ENCODE measurements at regions not wholly inside any gene's neighbourhood (a gene's known extent, or its start where the extent isn't known, plus 50 kb on each side); places are given as distances from the start of the nearest gene placed in this dataset.

DNA sequence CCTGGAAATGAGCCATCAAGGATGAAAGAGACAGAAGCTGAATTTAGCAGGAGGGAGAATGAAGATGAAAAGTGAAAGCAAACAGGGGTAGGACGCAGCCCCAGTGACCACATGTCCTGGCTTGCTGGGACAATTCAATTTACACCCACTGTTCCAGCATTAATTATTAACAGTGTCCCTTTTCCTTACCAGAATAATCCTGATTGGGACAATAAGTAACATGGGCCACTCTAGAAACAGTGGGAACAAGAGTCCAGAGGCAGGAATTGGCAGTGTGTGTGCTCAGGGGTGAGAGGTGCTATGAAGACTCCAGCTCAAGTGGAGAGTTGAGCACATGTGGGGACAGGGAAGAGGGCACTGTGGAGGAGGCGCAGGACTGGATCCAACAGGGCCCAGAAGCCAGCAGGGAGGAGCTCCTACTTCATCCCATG is 147.1 kb downstream of the C5orf15 start:
- DNase-seq (ENCODE audit: low read depth) = no peak
- in situ Hi-C loops (cut with HindIII; ENCODE audit: low pct_unique_long_range_greater_than_20kb, low sequenced_read_pairs) = no loop called here

DNA sequence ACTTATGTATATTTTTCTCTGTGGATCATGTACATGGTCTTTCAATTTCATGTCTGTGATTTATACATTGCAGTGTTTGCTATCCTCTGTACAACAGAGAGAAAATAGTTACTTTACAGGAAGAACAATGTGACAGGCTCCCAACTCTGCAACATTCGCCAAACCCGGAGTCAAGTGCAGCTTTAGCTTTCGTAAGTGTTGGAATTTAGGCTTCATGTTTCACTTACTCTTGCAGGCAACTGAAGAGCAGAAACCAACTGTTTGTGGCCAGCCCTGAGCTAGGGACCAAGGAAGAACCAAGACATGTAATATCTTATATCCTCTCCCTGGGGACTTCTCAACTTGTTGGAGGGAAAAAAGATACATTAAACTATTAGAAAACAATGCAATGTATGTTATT is 147.9 kb downstream of the C5orf15 start:
- in situ Hi-C loops (cut with HindIII; ENCODE audit: low pct_unique_long_range_greater_than_20kb, low sequenced_read_pairs) = no loop called here
- no peak for DNase-seq (ENCODE audit: low read depth)

DNA sequence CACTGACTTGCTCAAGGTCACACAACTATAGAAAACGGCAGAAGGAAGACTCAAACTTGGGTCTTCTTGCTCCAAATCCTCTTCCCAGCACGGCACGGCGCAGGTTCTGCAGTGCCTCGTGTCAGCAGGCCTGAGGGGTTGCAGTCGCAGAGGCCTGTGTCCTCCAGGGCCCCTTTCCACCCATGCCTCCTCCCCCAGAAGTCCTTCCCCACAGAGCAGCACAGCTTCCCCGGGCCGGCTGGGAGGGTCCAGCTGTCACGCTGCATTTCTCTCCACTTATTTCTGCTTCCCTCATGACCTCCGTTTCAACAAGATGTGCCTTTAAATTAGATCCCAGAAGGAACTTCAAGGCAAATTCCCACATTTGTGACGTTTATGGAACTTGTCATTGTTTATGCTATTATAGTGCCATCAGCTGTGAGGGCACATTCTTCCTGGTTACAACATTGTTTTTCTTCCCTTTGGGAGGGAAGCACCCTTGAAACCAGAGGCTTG is 148.4 kb downstream of the C5orf15 start:
- in situ Hi-C loops (cut with HindIII; ENCODE audit: low pct_unique_long_range_greater_than_20kb, low sequenced_read_pairs) = no loop called here

DNA sequence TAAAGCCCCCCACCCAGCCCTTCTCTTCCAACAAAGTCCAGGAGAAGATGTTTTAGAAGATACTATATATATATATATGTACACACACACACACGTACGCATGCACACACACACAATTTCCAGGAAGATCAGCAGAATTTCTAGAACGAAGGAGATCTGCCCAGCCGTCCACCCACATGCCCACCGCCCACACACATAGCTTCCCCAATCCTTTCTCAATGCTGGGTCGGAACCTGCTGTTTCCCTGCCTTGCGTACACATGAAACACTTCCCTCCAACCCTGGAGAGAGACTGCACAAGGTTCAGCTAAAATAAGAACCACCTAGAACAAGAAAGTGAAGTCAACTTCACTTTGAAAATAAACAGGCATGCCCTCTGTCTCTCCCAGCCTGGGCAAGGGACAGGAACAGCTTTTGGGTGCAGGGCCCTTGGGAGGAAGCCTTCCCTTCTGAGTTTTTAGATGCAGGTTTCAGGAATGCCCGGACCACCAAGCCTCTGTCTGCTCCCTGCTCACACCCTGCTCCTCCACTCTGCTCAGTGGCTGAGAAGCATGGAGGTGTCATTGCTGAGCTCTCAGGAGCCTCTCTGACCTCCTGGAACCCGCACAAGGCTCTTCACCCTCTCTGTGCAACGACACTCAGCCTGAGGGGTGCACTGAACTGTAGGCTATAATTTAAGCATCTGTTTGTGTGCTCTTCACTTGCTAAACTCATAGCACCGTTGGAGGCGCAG is 149.4 kb downstream of the C5orf15 start:
- in situ Hi-C loops (cut with HindIII; ENCODE audit: low pct_unique_long_range_greater_than_20kb, low sequenced_read_pairs) = no loop called here
- no peak for DNase-seq (ENCODE audit: low read depth)

More for the DNA sequence above, 148.4 kb downstream of the C5orf15 start:
- DNase-seq (ENCODE audit: low read depth) = no peak

DNA sequence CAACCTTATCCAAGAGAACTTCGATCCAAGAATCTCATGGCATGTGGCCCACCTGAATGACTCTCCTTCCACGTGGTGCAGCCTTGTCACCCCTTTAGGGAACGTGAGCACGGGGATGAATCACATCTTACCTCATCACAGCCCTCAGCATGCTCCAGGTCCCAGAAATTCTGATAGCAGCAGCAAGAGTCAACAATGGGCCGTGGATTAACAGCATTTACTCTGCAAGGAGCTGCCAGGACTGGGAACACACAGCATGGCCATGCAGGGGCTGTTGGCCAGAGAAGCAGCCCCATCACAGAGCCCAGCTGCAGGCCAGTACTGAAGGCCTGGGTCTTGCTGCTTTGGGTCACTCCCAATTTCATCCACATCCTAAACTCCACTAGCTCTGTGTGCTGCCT is 150.4 kb downstream of the C5orf15 start:
- DNase-seq (ENCODE audit: low read depth) = no peak
- in situ Hi-C loops (cut with HindIII; ENCODE audit: low pct_unique_long_range_greater_than_20kb, low sequenced_read_pairs) = no loop called here

DNA sequence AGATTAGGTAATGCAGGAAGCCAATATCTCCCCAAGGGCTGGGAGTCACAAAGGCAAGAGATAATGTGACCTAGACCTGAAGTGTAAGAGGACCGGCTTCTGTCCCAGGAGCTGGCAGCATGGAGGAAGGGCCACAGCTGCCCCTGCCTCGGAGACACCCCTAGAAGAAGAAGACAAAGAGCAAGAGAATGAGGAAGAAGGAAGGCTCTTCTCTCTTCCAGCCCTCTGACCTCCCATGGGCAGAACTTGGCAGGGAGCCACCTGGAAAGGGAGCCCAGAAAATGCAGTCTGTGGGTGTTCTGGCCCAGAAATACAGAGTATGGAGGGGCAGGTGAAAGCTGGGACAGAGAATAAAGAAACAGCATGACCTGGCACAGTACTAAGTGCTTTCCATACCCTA is 151.0 kb downstream of the C5orf15 start:
- in situ Hi-C loops (cut with HindIII; ENCODE audit: low pct_unique_long_range_greater_than_20kb, low sequenced_read_pairs) = no loop called here
- DNase-seq (ENCODE audit: low read depth) = no peak

DNA sequence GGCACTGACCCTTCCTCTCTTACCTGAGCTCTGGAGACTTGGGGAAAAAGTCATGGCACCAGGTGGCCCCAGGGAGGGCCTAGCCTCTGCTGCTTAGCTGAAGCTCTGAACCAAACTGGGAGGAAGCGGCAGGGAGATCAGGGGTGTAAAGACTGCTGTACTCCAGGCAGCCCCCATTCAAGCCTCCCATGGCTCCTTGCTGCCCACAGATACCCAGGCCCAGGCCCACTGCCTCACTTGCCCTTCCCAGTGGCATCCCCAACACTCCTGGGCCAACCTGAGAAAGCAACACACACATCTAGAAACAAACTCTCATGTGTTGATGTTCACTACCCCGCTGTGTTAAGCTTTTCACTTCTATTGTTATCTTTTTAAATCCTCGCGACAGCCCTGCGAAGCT is 151.6 kb downstream of the C5orf15 start:
- no peak for DNase-seq (ENCODE audit: low read depth)
- in situ Hi-C loops (cut with HindIII; ENCODE audit: low pct_unique_long_range_greater_than_20kb, low sequenced_read_pairs) = no loop called here

DNA sequence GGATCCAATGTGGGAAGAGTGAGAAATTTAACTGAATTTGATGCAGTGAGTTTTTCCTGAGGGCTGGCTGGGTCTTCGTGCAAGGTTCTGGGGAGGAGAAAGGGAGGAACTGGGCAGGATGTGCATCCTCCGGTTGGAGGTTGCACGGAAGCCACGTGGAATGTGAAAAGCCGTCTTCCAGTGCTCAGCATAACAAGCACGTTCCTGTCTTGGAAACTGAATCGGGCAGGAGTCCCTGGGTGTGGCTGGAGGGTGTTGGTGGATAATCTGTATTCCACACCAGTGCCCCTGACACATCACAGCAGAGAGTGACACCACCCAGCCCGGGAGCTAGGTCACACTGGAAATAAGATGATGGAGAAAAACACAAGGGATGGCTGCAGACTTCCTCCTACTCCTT is 154.3 kb downstream of the C5orf15 start:
- in situ Hi-C loops (cut with HindIII; ENCODE audit: low pct_unique_long_range_greater_than_20kb, low sequenced_read_pairs) = no loop called here
- no peak for DNase-seq (ENCODE audit: low read depth)

DNA sequence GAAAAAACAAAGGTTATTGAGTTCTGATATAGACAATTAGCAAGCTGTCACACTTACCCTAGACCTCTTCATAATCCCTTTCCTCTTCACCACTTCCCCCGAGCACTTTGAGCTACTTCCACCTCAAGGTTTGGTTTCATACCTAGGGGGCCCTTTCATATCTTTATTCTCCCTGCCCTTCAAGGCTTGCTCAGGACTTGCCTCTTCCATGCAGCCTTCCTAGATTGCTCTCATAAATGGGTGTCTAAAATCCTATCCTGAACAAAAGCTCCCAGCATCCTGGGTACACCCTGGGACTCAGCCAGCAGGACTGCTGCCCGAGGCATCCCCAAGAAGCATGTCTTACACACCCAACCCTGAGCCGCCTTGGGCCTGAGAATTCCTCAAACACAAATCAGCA is 157.3 kb downstream of the C5orf15 start:
- DNase-seq (ENCODE audit: low read depth) = no peak
- in situ Hi-C loops (cut with HindIII; ENCODE audit: low pct_unique_long_range_greater_than_20kb, low sequenced_read_pairs) = no loop called here

DNA sequence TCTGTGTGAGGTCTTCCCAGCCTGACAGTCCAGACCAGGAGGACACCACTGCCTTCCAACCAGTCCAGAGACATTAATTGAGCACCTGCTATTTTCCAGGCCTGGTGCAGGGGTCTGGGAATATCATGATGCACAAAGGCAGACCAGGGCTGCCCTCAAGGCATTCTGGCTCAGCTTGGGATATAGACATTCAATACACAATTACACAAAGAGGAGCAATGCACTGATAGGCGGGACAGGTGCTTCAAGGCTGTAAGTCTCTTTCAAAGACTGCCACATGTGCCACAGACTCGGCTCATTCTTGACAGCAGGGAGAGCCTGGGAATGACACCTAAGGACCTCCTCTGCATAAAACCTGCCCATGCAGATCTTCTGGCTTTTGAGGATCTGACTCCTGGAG is 158.6 kb downstream of the C5orf15 start:
- no peak for DNase-seq (ENCODE audit: low read depth)
- in situ Hi-C loops (cut with HindIII; ENCODE audit: low pct_unique_long_range_greater_than_20kb, low sequenced_read_pairs) = no loop called here

DNA sequence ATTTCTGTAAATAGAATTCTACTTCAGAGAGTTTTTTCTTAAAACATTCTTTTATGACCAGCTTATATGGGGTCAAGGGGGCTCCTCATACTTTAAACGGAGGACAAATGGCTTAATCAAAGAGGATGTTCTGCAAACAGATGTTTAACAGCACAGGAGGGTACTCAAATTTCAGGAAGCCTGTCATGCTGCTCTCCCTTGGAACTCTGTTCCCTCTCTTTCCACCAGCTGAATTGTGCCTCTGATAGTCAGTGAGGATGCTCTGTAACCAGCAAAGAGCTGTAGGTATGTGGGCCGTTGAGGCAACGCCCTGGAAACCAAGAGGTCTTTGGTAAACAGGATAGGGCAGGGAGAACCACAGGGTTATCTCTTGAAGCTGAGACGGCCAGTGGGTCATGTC is 161.1 kb downstream of the C5orf15 start:
- no peak for DNase-seq (ENCODE audit: low read depth)
- in situ Hi-C loops (cut with HindIII; ENCODE audit: low pct_unique_long_range_greater_than_20kb, low sequenced_read_pairs) = no loop called here

DNA sequence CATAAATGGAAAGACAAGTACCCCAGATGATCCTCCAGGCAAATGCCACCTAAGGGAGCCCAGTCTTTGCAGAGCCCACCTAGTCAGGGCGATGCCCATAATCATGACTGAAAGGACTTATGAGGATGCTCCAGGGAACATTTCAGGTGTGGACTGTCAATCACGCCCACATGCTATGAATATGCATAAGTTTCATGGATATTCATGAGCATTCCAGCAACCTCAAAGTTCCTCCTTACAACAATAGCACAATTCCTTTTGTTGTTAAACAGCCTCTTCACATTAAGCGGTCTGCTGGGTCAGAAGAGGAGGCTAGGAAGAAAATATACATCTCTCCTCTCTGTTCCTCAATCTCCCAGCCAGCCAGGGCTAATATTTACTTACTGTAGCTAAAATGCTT is 161.6 kb downstream of the C5orf15 start:
- no peak for DNase-seq (ENCODE audit: low read depth)
- in situ Hi-C loops (cut with HindIII; ENCODE audit: low pct_unique_long_range_greater_than_20kb, low sequenced_read_pairs) = no loop called here

DNA sequence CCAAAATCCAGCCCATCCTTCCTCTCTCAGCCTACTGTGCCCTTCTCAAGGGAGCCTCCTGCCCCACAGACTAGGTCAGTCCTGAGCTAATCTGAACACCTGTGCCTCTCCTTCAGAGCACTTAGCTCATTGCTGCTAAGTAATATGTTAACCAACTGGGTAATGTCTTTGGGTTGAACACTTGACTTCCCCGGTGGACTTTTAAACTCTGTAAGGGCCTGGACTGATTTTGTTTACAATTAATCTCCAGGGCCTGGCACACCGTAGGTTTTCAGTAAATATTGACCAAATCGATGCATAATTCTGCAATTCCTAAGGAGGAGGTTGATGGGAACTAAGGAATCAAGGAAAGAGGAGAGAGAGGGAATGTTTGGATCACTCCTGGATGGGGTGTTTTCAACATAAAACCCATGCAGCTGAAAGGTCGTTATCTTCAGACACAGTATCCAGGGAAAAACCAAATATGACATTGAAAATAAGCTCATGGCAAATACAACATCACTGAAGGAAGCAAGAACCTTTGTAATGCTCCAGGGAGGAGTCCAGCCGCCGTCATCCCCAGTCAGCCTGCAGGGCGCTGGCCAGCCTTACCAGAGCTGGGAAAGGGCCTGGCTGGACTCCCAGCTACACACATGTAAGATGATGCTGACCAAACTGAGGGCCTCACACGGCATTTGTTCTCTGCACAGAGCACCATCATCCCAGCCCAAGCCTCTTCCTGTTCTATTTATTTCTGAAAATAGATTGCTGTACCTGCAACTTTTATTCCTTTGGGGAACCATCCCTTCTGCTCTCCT is 166.3 kb downstream of the C5orf15 start:
- no peak for DNase-seq (ENCODE audit: low read depth)
- in situ Hi-C loops (cut with HindIII; ENCODE audit: low pct_unique_long_range_greater_than_20kb, low sequenced_read_pairs) = no loop called here

DNA sequence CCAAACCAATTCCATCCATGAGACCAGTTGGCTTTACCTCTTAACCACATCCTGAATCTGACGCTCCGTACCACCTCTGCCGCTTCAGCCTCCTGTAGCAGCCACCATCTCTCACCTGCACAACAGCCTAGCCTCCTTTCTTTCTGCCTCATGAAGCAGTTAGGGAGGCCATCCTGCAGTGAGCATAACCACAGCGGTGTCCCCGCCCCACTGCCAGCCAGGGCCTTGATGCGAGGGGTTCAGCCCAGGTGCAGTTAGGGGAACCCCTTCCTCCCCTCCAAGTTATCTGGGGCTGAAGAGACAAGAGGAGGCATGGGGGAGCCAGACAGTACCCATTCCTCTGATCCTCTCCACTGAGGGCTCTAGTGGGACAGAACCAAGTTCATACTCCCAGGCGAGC is 167.0 kb downstream of the C5orf15 start:
- in situ Hi-C loops (cut with HindIII; ENCODE audit: low pct_unique_long_range_greater_than_20kb, low sequenced_read_pairs) = no loop called here

DNA sequence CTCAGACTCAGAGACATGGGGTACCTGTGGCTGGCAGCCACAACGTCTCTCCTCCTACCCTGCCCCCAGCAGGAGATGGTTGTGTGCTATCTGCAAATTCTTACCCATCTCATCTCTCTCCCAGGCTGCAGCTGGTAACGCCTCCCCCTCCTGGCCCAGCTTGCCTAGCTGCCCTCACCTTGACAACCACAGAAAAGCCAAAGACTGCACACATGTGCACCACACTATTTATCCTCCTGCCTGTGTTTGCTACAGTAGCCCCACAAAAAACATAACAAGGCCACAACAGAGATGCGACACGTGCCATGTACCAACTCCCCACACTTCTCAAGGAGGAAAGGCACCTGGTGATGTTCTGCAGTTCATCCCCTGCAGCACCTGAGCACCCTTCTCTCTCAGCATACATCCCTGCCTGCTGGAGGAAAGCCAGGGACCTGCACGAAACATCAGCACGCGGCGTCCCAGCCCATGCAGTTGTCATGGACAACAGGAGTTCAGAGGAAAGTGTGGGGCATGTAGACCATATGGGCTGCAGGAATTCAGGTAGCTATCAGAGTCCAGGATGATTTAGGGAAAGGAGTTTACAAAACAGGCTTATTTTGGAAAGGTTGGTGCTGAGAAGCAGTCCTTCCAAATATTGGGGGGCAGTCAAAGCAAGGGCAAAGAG is 168.7 kb downstream of the C5orf15 start:
- no peak for DNase-seq (ENCODE audit: low read depth)
- in situ Hi-C loops (cut with HindIII; ENCODE audit: low pct_unique_long_range_greater_than_20kb, low sequenced_read_pairs) = no loop called here

More for the DNA sequence above, 167.0 kb downstream of the C5orf15 start:
- no peak for DNase-seq (ENCODE audit: low read depth)

DNA sequence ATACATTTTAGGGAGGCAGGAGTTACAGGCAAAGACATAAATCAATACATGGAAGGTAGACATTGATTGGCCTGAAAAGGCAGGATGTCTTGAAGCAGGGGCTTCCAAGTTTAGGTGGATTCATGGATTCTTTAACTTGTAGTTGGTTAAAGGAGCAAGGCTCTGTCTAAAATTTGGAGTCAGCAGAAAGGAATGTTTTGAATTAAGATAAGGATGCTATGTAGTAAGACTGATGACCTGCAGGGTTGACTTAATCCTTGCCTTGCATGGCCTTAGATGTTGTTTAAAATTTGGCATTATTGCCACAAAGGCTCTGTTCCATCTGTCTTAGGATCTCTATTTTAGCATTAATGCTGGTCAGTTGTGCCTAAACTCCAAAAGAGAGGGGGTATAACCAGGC is 171.3 kb downstream of the C5orf15 start:
- DNase-seq (ENCODE audit: low read depth) = no peak
- in situ Hi-C loops (cut with HindIII; ENCODE audit: low pct_unique_long_range_greater_than_20kb, low sequenced_read_pairs) = no loop called here

DNA sequence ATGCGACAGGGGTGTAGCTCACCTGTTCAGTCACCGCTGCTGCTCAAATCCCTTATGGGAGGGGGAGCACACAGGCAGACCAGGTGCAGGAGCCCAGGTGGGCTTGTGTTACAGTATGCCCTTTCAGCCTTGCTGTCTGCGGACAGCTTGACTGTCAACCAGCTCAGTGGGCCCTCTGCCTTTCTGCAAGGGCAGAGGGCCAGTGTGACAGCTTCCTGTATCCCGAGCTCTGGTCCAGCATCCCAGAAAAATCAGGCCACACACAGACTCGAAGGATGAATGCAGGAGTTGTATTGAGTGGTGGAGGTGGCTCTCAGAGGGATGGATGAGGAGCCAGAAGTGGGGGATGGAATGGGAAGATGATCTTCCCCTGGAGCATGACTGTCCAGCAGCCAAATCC is 172.2 kb downstream of the C5orf15 start:
- DNase-seq (ENCODE audit: low read depth) = no peak
- in situ Hi-C loops (cut with HindIII; ENCODE audit: low pct_unique_long_range_greater_than_20kb, low sequenced_read_pairs) = no loop called here

DNA sequence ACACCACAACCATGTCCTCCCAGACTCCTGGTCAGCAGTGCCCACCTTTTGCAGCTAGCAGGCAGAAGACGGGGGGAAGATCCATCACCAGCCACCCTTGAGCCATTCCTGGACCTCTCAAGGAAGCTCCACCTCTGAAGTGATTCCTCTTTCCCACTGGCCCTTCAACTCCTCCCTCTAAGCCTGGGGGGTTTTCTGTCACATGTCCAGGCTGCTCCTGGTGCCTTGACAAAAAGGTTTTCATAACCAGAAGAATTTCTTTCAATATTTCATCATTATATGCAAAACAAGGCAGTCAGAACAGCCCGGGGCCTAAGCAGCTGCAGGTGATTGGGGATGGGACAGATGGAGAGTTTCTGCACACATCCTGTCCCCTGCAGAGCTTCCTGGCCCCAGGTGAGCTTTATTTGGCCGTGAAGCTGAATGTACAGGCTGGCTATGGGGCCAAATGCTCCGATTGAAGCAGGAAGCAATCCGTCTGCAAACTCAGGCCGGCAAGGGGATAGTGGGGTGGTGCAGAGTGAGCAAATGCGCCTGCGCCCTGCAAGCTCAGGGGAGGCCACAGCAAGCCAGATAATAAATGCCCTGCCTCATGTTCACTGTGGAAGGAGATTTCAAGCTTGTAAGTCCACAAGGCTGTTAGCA is 173.5 kb downstream of the C5orf15 start:
- in situ Hi-C loops (cut with HindIII; ENCODE audit: low pct_unique_long_range_greater_than_20kb, low sequenced_read_pairs) = no loop called here

More for the DNA sequence above, 173.5 kb downstream of the C5orf15 start:
- no peak for DNase-seq (ENCODE audit: low read depth)

All from Caki2 (cell line).